Astrocyte (in vitro differentiated cells and primary cell): ENCODE measurements at regions not wholly inside any gene's neighbourhood (a gene's known extent, or its start where the extent isn't known, plus 50 kb on each side); places are given as distances from the start of the nearest gene placed in this dataset.

Source experiments
- CTCF ChIP-seq: IDR thresholded peaks from 2 replicates; pipeline ENCODE4 v1.5.1; 2011; ENCODE audit warnings: low read depth, mild to moderate bottlenecking, inconsistent platforms, low read length, moderate library complexity; ENCODE audit not compliant: insufficient read depth
- EZH2 ChIP-seq: IDR thresholded peaks from 2 replicates; pipeline ENCODE4 v1.6.1; 2012; ENCODE audit warnings: mild to moderate bottlenecking, low read length, inconsistent platforms; ENCODE audit not compliant: insufficient read depth

DNA sequence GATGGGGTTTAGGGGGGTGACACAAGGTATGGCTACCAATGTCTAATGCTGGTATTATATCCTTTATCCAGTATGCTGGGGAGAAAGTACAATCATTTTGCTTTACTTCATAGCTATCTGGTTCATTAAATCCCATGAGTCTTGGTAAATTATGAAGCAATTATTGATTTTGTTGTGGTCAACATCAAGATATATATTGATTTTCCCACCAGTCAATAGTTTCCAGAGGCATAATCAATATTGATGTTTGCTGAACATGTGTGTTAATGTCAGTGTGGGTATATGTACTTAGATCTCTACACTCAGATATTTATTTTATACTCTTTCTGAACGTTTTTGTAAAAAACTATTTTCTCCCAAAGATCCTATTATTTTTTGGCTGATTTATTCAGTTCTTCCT, 155.5 kb downstream of the BACH1 start:
- no peak for TF ChIP-seq CTCF
- no peak for TF ChIP-seq EZH2
